ENCODE measurements at regions not wholly inside any gene's neighbourhood (a gene's known extent, or its start where the extent isn't known, plus 50 kb on each side); places are given as distances from the start of the nearest gene placed in this dataset.

DNA sequence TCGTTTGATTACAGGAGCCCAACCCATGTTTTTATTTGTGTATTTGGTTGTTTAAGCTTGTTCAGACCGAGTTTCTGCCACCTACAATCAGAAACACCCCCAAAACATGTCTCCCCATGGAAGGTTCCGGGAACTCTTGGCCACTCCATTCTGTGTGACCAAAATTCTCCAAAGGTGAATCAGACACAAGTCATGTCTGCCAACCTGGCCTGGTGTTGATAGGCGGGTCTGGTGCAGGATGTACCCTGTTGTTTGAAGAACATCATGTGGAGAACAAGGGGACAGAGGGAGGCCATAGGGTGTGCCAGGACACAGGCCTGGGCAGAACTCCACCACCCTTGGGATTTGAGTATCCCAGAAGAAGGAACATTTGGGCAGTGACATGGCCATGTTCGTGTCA, 147.1 kb upstream of the MYL2 start:
- in situ Hi-C loops (cut with HindIII; ENCODE audit: low sequenced_read_pairs) = no loop called here
- TF ChIP-seq, protein P1, sequence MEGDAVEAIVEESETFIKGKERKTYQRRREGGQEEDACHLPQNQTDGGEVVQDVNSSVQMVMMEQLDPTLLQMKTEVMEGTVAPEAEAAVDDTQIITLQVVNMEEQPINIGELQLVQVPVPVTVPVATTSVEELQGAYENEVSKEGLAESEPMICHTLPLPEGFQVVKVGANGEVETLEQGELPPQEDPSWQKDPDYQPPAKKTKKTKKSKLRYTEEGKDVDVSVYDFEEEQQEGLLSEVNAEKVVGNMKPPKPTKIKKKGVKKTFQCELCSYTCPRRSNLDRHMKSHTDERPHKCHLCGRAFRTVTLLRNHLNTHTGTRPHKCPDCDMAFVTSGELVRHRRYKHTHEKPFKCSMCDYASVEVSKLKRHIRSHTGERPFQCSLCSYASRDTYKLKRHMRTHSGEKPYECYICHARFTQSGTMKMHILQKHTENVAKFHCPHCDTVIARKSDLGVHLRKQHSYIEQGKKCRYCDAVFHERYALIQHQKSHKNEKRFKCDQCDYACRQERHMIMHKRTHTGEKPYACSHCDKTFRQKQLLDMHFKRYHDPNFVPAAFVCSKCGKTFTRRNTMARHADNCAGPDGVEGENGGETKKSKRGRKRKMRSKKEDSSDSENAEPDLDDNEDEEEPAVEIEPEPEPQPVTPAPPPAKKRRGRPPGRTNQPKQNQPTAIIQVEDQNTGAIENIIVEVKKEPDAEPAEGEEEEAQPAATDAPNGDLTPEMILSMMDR (IDR thresholded peaks at IDR 0.05; ENCODE audit: low read depth, low read length, missing control alignments) = no peak
- no peak overlapping the region for H3K4me3 ChIP-seq (ENCODE audit: low read depth, low read length)
- DNase-seq (ENCODE audit: low read depth) = no peak

DNA sequence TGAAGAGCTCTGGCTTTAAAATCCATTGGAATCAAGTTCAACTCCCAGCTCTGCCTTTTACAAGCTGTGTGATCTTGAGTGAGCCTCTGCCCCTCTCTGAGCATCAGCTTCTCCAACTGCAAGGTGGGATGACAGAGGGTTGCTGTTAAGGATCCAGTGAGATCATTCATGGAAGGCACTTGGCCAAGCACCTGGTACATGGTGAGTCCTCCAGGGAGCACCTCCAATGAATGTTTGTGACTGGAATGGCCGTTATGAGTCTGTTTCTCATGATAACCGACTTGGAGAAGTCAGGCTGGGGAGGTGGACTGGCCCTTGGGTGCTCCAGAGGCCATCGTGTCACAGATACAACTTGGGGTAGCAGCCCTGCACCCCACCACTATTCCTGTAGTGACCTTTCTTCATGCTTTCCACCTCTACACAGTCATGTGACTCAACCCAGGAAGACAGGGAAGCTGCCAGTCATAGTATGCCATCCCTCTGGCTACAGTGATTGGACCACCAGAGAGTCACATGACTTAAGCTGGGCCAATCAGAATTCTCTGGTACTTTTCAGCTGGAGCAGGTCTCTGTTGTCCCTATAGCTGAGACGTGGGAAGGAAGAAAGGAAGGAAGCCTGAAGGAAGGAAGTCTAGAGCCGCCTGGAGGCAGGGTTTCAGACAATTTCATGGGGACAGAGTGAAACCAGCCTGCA, 146.5 kb upstream of the MYL2 start:
- no peak overlapping the region for H3K4me3 ChIP-seq (ENCODE audit: low read depth, low read length)
- TF ChIP-seq, protein P1 (IDR thresholded peaks at IDR 0.05; ENCODE audit: low read depth, low read length, missing control alignments) = no peak
- in situ Hi-C loops (cut with HindIII; ENCODE audit: low sequenced_read_pairs) = no loop called here
- no peak for DNase-seq (ENCODE audit: low read depth)

DNA sequence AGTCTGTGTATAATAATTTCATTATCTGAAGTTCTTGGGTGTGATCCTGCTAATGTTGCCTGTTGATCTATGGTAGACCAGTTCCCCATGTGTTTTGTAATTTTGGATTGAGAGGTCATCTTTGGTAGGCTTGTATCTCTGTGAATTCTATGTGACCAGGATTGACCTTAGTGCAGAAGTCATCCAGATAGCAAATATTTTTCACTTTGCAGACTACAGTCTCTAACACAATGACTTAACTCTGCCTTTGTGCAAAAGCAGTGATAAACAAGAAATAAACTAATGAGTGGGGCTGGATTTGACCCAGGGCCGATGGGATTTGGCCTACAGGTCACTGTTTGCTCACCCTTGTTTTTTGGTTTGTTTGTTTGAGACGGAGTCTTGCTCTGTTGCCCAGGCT, 144.6 kb upstream of the MYL2 start:
- in situ Hi-C loops (cut with HindIII; ENCODE audit: low sequenced_read_pairs) = no loop called here
- no peak for DNase-seq (ENCODE audit: low read depth)
- no peak overlapping the region for H3K4me3 ChIP-seq (ENCODE audit: low read depth, low read length)
- TF ChIP-seq, protein P1 (IDR thresholded peaks at IDR 0.05; ENCODE audit: low read depth, low read length, missing control alignments) = no peak

DNA sequence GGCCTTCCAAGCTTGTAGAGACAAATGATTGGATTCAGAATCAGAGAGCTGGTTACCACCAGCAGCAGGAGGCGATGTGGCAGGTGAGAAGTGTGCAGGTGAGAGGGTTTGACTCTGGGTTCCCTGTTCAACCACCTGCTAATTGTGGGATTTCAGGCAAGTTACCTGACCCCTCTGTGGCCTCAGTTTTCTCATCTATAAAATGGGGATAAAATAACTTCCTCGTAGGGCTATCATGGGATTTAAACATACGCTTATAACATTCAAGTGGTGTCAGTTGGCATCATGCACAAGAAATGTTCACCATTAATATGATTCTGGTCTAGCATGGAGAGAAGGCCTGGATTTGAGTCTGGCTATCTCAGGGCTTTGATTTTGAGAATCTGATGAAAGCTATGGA, 143.8 kb upstream of the MYL2 start:
- TF ChIP-seq, protein P1 (IDR thresholded peaks at IDR 0.05; ENCODE audit: low read depth, low read length, missing control alignments) = no peak
- no peak overlapping the region for H3K4me3 ChIP-seq (ENCODE audit: low read depth, low read length)
- no peak for DNase-seq (ENCODE audit: low read depth)
- in situ Hi-C loops (cut with HindIII; ENCODE audit: low sequenced_read_pairs) = no loop called here

DNA sequence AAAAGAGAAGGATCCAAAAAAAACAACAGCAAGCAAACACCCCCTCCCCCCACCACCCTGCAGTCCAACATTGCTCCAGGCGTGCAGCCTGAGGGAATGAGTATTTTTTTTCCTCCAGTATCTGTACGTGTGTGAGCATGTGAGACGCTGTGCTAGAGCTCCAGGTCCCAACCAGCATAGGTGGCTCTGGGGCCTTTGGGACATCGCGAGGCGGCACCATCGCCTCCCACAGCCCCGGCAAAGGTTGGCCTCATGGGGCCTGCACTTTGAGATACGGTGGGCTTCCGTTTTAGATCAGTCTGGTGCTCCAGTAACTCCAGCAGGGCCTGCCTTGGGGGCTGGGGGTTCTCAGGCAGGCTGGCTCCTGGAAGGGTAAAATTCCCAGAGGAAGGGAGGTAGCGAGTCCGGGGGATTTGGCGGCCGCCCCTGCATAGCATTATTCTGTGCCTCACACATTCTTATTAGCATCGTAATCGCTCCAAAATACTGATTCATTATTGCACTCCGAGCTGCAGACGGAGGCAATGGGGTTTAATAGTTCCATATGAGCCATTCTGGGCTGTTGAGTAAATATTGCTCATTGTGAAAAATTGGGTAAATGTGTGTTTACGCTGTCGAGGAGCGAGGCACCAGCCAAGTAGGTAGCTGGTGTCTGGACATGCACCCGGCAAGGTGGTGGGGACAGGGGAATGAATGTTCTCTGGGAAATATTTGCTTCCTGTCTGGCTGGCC, 143.1 kb upstream of the MYL2 start:
- DNase-seq (ENCODE audit: low read depth) = no peak
- TF ChIP-seq, protein P1 (IDR thresholded peaks at IDR 0.05; ENCODE audit: low read depth, low read length, missing control alignments) = no peak
- H3K4me3 ChIP-seq (ENCODE audit: low read depth, low read length) = no peak overlapping the region
- in situ Hi-C loops (cut with HindIII; ENCODE audit: low sequenced_read_pairs) = no loop called here

DNA sequence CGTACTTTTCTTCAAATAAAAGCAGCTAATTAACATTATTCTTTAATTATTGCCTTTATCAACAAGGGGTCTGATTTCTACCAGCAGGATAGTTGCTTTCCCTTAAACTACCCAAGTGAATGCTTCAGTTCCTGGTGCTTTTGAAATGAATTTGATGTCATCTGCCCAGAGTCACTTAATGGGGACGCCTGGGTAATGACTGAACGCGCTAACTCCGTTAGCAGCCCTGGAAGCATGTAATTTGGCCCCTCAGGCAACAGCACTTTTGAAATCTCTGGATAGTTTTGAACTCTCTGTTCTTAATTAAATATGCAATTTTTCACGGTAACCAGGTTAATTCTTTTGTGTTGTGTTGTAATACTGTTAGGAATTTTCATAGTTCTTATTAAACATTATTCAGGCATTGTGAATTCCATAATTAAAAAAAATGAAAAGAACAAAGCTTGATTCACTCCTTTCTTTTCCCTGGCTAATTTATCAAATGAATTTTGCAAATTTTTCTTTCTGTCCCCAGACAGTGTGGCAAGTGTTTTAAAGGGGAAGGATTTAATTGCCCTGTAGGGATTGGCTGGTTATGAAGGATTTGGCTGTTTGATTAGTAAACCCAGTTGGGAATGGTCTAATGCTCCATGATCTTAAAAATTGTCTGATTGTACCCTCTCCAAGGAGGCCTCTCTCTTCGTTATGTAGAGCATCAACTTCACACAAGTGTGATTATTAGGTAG, 137.5 kb upstream of the MYL2 start:
- in situ Hi-C loops (cut with HindIII; ENCODE audit: low sequenced_read_pairs) = no loop called here
- H3K4me3 ChIP-seq (ENCODE audit: low read depth, low read length) = no peak overlapping the region
- no peak for DNase-seq (ENCODE audit: low read depth)
- TF ChIP-seq, protein P1 (IDR thresholded peaks at IDR 0.05; ENCODE audit: low read depth, low read length, missing control alignments) = no peak

Data from astrocyte of the cerebellum (primary cell).